Liver (tissue), 7 donors: ENCODE measurements at regions not wholly inside any gene's neighbourhood (a gene's known extent, or its start where the extent isn't known, plus 50 kb on each side); places are given as distances from the start of the nearest gene placed in this dataset.

Source experiments
- DNase-seq: peaks from one replicate; pipeline ENCODE4 v3.0.0-alpha.2; 2017; ENCODE audit warnings: low spot score
- H3K27ac ChIP-seq, 2 donors: one replicate each; pipeline ENCODE4 v1.7.0; 2013; ENCODE audit warnings: inconsistent platforms in 2 of 2, low read length in 2 of 2, control low read depth in 1 of 2, low read depth in 1 of 2, mild to moderate bottlenecking in 1 of 2
- H3K27me3 ChIP-seq, 4 donors: one replicate each; pipeline versions ENCODE4 v1.6.1 to v1.7.0; 2013; ENCODE audit warnings: low read length in 3 of 4, inconsistent platforms in 1 of 4, mild to moderate bottlenecking in 1 of 4, moderate library complexity in 1 of 4; ENCODE audit not compliant: control insufficient read depth in 4 of 4, insufficient read depth in 4 of 4
- H3K36me3 ChIP-seq, 4 donors: one replicate each; pipeline versions ENCODE4 v1.6.1 to v1.7.0; 2013; ENCODE audit warnings: low read length in 3 of 4, mild to moderate bottlenecking in 3 of 4, low read depth in 1 of 4, moderate library complexity in 1 of 4; ENCODE audit not compliant: control insufficient read depth in 4 of 4, insufficient read depth in 3 of 4
- H3K4me1 ChIP-seq, 4 donors: one replicate each; pipeline versions ENCODE4 v1.6.1 to v1.7.0; 2013; ENCODE audit warnings: low read length in 3 of 4, mild to moderate bottlenecking in 3 of 4, moderate library complexity in 1 of 4; ENCODE audit not compliant: control insufficient read depth in 4 of 4, insufficient read depth in 4 of 4
- H3K4me3 ChIP-seq, 3 donors: one replicate each; pipeline versions ENCODE4 v1.6.1 to v1.7.0; 2013; ENCODE audit warnings: low read length in 3 of 3, control low read depth in 1 of 3, low read depth in 1 of 3, mild to moderate bottlenecking in 1 of 3
- H3K9ac ChIP-seq, 2 donors: one replicate each; pipeline ENCODE4 v1.7.0; 2013; ENCODE audit warnings: low read length in 2 of 2, mild to moderate bottlenecking in 2 of 2, moderate library complexity in 2 of 2, control low read depth in 1 of 2, low read depth in 1 of 2
- H3K9me3 ChIP-seq, 4 donors: one replicate each; pipeline versions ENCODE4 v1.6.1 to v1.7.0; 2013; ENCODE audit warnings: low read length in 3 of 4; ENCODE audit not compliant: control insufficient read depth in 4 of 4
- ATF3 ChIP-seq: IDR thresholded peaks from 2 replicates; pipeline ENCODE4 v1.6.1; 2016; ENCODE audit warnings: antibody characterized with exemption
- EGR1 ChIP-seq, 2 donors: IDR thresholded peaks; 2 replicates each; pipeline ENCODE4 v1.6.1; 2016 to 2018; ENCODE audit warnings: antibody characterized with exemption in 2 of 2, low read depth in 2 of 2
- FOXA1 ChIP-seq: IDR thresholded peaks from 2 replicates; pipeline ENCODE4 v1.6.1; 2016; ENCODE audit warnings: antibody characterized with exemption
- FOXA2 ChIP-seq: IDR thresholded peaks from 2 replicates; pipeline ENCODE4 v1.6.1; 2016; ENCODE audit warnings: antibody characterized with exemption
- GABPA ChIP-seq, 2 donors: IDR thresholded peaks in 1 of 2; conservative IDR thresholded peaks in 1 of 2; 2 replicates each; pipeline ENCODE4 v1.6.1; 2016; ENCODE audit warnings: antibody characterized with exemption in 2 of 2, mild to moderate bottlenecking in 1 of 2, moderate library complexity in 1 of 2
- HNF4G ChIP-seq: IDR thresholded peaks from 2 replicates; pipeline ENCODE4 v1.6.1; 2016; ENCODE audit warnings: antibody characterized with exemption
- JUND ChIP-seq, 2 donors: IDR thresholded peaks; 2 replicates each; pipeline ENCODE4 v1.6.1; 2016; ENCODE audit warnings: antibody characterized with exemption in 2 of 2
- NR2F2 ChIP-seq: IDR thresholded peaks from 2 replicates; pipeline ENCODE4 v1.6.1; 2016; ENCODE audit warnings: antibody characterized with exemption
- RAD21 ChIP-seq, 2 donors: IDR thresholded peaks; 2 replicates each; pipeline ENCODE4 v1.6.1; 2016; ENCODE audit warnings: antibody characterized with exemption in 2 of 2, mild to moderate bottlenecking in 2 of 2
- REST ChIP-seq: IDR thresholded peaks from 2 replicates; pipeline ENCODE4 v1.6.1; 2016; ENCODE audit warnings: antibody characterized with exemption, mild to moderate bottlenecking
- RXRA ChIP-seq, 2 donors: IDR thresholded peaks; 2 replicates each; pipeline ENCODE4 v1.6.1; 2017 to 2018; ENCODE audit warnings: antibody characterized with exemption in 2 of 2, mild to moderate bottlenecking in 1 of 2
- TAF1 ChIP-seq: conservative IDR thresholded peaks from 2 replicates; pipeline ENCODE4 v1.6.1; 2016; ENCODE audit warnings: antibody characterized with exemption, mild to moderate bottlenecking
- YY1 ChIP-seq: IDR thresholded peaks from 2 replicates; pipeline ENCODE4 v1.6.1; 2016; ENCODE audit warnings: antibody characterized with exemption, mild to moderate bottlenecking
- WGBS: extraction: QIAGEN DNeasy Blood & Tissue Kit; methylation state at CpG from one replicate; pipeline ENCODE4 v1.1.7; 2013; 5-methylcytosine and 5-hydroxymethylcytosine counted together
- donor health status: healthy.
- donor health status: healthy.
- donor health status: healthy.
- donor health status: healthy.

- H3K4me1 ChIP-seq: no peaks in the 10 kb centered on the region
- H3K4me3 ChIP-seq: no peak overlapping the region
- H3K27ac ChIP-seq: no peak overlapping the region
- H3K9ac ChIP-seq: no peak overlapping the region
- H3K9me3 ChIP-seq: no peaks in the 10 kb centered on the region
- no peak for TF ChIP-seq YY1
- no peak for TF ChIP-seq FOXA2
- TF ChIP-seq ATF3: no peak
- TF ChIP-seq RXRA (IDR thresholded peaks at IDR 0.05): no peak
- TF ChIP-seq TAF1: no peak
- TF ChIP-seq REST: no peak
- TF ChIP-seq NR2F2: no peak
- no peak for TF ChIP-seq GABPA (IDR thresholded peaks at IDR 0.05 in 1 of 2, conservative IDR thresholded peaks at IDR 0.05 in 1 of 2)
- DNase-seq: no peak
- no peaks in the 10 kb centered on the region for H3K36me3 ChIP-seq
- H3K27me3 ChIP-seq: peaks cover 0 to 2% (median under 1%) of the 10 kb centered on the region in 4 donors
- 66% methylated on average over 5 of the region's 5 CpGs for WGBS
Measured at GRCh38 chr16:66131156-66131807, 235.2 kb upstream of the CDH5 start.

GRCh38 chr16:66130296-66130905, 236.1 kb upstream of the CDH5 start:
- Histone ChIP-seq H3K9ac (no peak overlapping the region), H3K27me3 (peaks cover 0 to 2% (median under 1%) of the 10 kb centered on the region in 4 donors), H3K9me3 (no peaks in the 10 kb centered on the region), H3K4me1 (no peaks in the 10 kb centered on the region), H3K27ac (no peak overlapping the region), H3K36me3 (no peaks in the 10 kb centered on the region), H3K4me3 (no peak overlapping the region)
- no peak for TF ChIP-seq RAD21 (IDR thresholded peaks at IDR 0.05)
- TF ChIP-seq HNF4G: no peak
- no peak for TF ChIP-seq GABPA (IDR thresholded peaks at IDR 0.05 in 1 of 2, conservative IDR thresholded peaks at IDR 0.05 in 1 of 2)
- no peak for TF ChIP-seq FOXA2
- no peak for TF ChIP-seq TAF1
- no peak for TF ChIP-seq JUND (IDR thresholded peaks at IDR 0.05)
- TF ChIP-seq FOXA1: no peak
- no peak for TF ChIP-seq REST
- TF ChIP-seq YY1: no peak
- TF ChIP-seq EGR1 (IDR thresholded peaks at IDR 0.05; ENCODE audit: low read depth in 2 of 2): no peak
- no peak for DNase-seq
- WGBS: 55% methylated on average over 5 of the region's 5 CpGs
